ENCODE measurements at regions not wholly inside any gene's neighbourhood (a gene's known extent, or its start where the extent isn't known, plus 50 kb on each side); places are given as distances from the start of the nearest gene placed in this dataset.

- Histone ChIP-seq H3K4me3 (no peak overlapping the region), H4K20me1 (ENCODE audit: control insufficient read depth, insufficient read depth) (no peaks in the 10 kb centered on the region), H3K27ac (ENCODE audit: control insufficient read depth, insufficient read depth) (no peak overlapping the region), H3K4me1 (ENCODE audit: control insufficient read depth, insufficient read depth, low read length) (no peaks in the 10 kb centered on the region), H3K9ac (ENCODE audit: control insufficient read depth, insufficient read depth, low read length) (no peak overlapping the region), H3K36me3 (ENCODE audit: control insufficient read depth in 2 of 2, insufficient read depth in 2 of 2, low read length in 1 of 2) (no peaks in the 10 kb centered on the region), H3K79me2 (ENCODE audit: control insufficient read depth, insufficient read depth, low read length) (no peaks in the 10 kb centered on the region), H3K27me3 (replicated peaks in 1 of 2; ENCODE audit: control insufficient read depth in 2 of 2, insufficient read depth in 2 of 2, low read length in 1 of 2) (no peaks in the 10 kb centered on the region; a peak in 1 of 4 replicates), H3K4me2 (ENCODE audit: control insufficient read depth, insufficient read depth) (no peak overlapping the region), H3K9me3 (replicated peaks; ENCODE audit: control insufficient read depth, insufficient read depth, low read length) (no peaks in the 10 kb centered on the region), H2AFZ (ENCODE audit: control insufficient read depth, low read depth, low read length) (no peak overlapping the region)
- ChIA-PET SMC1A (ENCODE audit: uncharacterized antibody, unreplicated experiment) (interaction anchor here (0.7 to 1.5 kb wide), 3 partner anchors 12 to 246 kb away, joined by 3 to 4 read pairs (median 3); no protein-coding TSS in a partner anchor), POLR2A (no interaction called here), CTCF (interaction anchor here (0.6 to 2.7 kb wide), 7 partner anchors 8 to 254 kb away, joined by 3 to 12 read pairs (median 4); no protein-coding TSS in a partner anchor), RAD21 (ENCODE audit: unreplicated experiment) (interaction anchor here (1.5 kb wide), 1 partner anchor 8 kb away, joined by 5 read pairs; no protein-coding TSS in a partner anchor)
- DNase-seq (ENCODE audit: low read depth, low spot score) (no peak), ATAC-seq (no peak), FAIRE-seq (no peak)
- in situ Hi-C loops (cut with MboI): no loop called here
- intact Hi-C loops (cut with micrococcal nuclease; ENCODE audit: unreplicated experiment): no loop called here
- WGBS (ENCODE audit: insufficient coverage, insufficient replicate concordance, low lambda C conversion rate, missing lambda C conversion rate): 0% methylated on average over 2 of the region's 2 CpGs
- TF ChIP-seq RB1 (IDR thresholded peaks at IDR 0.05; ENCODE audit: borderline replicate concordance) (no peak), ESRRA (IDR thresholded peaks at IDR 0.05; ENCODE audit: low read length) (no peak), ATF3 (IDR thresholded peaks at IDR 0.05; ENCODE audit: borderline replicate concordance, extremely low read depth, low read depth, low read length) (no peak), SMARCA5 (IDR thresholded peaks at IDR 0.05) (no peak), RUNX3 (IDR thresholded peaks at IDR 0.05; ENCODE audit: low read length) (no peak), TAF1 (IDR thresholded peaks at IDR 0.05; ENCODE audit: borderline replicate concordance, low read depth, low read length) (no peak)
- TF ChIP-seq, protein P1, sequence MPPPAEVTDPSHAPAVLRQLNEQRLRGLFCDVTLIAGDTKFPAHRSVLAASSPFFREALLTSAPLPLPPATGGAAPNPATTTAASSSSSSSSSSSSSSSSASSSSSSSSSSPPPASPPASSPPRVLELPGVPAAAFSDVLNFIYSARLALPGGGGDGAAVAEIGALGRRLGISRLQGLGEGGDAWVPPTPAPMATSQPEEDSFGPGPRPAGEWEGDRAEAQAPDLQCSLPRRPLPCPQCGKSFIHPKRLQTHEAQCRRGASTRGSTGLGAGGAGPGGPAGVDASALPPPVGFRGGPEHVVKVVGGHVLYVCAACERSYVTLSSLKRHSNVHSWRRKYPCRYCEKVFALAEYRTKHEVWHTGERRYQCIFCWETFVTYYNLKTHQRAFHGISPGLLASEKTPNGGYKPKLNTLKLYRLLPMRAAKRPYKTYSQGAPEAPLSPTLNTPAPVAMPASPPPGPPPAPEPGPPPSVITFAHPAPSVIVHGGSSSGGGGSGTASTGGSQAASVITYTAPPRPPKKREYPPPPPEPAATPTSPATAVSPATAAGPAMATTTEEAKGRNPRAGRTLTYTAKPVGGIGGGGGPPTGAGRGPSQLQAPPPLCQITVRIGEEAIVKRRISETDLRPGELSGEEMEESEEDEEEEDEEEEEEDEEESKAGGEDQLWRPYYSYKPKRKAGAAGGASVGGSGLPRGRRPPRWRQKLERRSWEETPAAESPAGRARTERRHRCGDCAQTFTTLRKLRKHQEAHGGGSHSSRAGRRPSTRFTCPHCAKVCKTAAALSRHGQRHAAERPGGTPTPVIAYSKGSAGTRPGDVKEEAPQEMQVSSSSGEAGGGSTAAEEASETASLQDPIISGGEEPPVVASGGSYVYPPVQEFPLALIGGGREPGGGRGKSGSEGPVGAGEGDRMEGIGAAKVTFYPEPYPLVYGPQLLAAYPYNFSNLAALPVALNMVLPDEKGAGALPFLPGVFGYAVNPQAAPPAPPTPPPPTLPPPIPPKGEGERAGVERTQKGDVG (CRISPR knock-in tag; IDR thresholded peaks at IDR 0.05): no peak
- BruUV-seq (replicated peaks): no TSS peak
Observed at GRCh38 chr6:53418288-53418687, 69.5 kb upstream of the ELOVL5 start.

Measured in GM12878 (cell line).